Right lobe of liver (tissue), 6 donors: ENCODE measurements at regions not wholly inside any gene's neighbourhood (a gene's known extent, or its start where the extent isn't known, plus 50 kb on each side); places are given as distances from the start of the nearest gene placed in this dataset.
"Not testable (repeated sequence)": the region's sequence is repeated elsewhere in the genome, so short reads cannot be mapped to it uniquely, and the experiment has no call there.

Experiments
- ATAC-seq, 4 donors: fragments of 200-7000 bp; cut with Tn5 transposase; one replicate each; pipeline ENCODE4 v1.9.1; 2020; ENCODE audit warnings: mild to moderate bottlenecking in 4 of 4, moderate library complexity in 4 of 4
- DNase-seq, 3 donors: peaks; one replicate each; pipeline ENCODE4 v3.0.0-alpha.2; 2020
- H3K27ac ChIP-seq, 3 donors: fragments of 200-600 bp; one replicate each; pipeline ENCODE4 v1.8.0; 2022
- H3K27me3 ChIP-seq, 2 donors: fragments of 200-600 bp; one replicate each; pipeline ENCODE4 v1.8.0; 2022
- H3K36me3 ChIP-seq, 4 donors: fragments of 200-600 bp; sonication (generic) in 1 of 4; one replicate each; pipeline versions ENCODE4 v1.5.1 to v1.8.0; 2017 to 2022; ENCODE audit warnings: control low read depth in 1 of 4
- H3K4me1 ChIP-seq, 4 donors: fragments of 200-600 bp; sonication (generic) in 1 of 4; one replicate each; pipeline versions ENCODE4 v1.5.1 to v1.8.0; 2017 to 2022; ENCODE audit warnings: control low read depth in 1 of 4
- H3K4me3 ChIP-seq, 3 donors: fragments of 200-600 bp; one replicate each; pipeline ENCODE4 v1.8.0; 2022
- H3K9me3 ChIP-seq, 4 donors: fragments of 200-600 bp; sonication (generic) in 1 of 4; one replicate each; pipeline versions ENCODE4 v1.5.1 to v1.8.0; 2017 to 2022; ENCODE audit warnings: control low read depth in 1 of 4
- POLR2A ChIP-seq: fragments of 450-650 bp; IDR thresholded peaks from one replicate; pipeline ENCODE4 v1.6.1; 2017; ENCODE audit warnings: antibody characterized with exemption, mild to moderate bottlenecking
- WGBS: methylation state at CpG from one replicate; pipeline ENCODE4 v1.1.6; 2018; ENCODE audit warnings: low coverage, low lambda C conversion rate; ENCODE audit not compliant: insufficient coverage; ENCODE audit errors: missing lambda C conversion rate; 5-methylcytosine and 5-hydroxymethylcytosine counted together
- intact Hi-C, 2 donors: fragments of 100-400 bp; cut with DNase I; formaldehyde crosslinking; loops; one replicate each; pipeline versions ENCODE4 v1.11.2 to v1.14.1; 2022
- TF ChIP-seq, protein P1 (sequence below), 4 donors: fragments of 200-600 bp in 3 of 4; fragments of 450-650 bp in 1 of 4; IDR thresholded peaks; one replicate each; pipeline versions ENCODE4 v1.5.1 to v1.8.0; 2016 to 2022; ENCODE audit warnings: antibody characterized with exemption in 4 of 4, mild to moderate bottlenecking in 2 of 4
- donor health status: DM: no; HTN: yes; CAD: no.
- donor health status: DM: no; HTN: no; CAD: no.
- donor health status: DM: no; HTN: no; CAD: no.
- donor health status: DM: no; HTN: yes; CAD: no.
- donor health status: DM: no; HTN: yes; CAD: no.

GRCh38 chr1:224041032-224041431 lies 72.9 kb upstream of the FBXO28 start:
- DNase-seq, result no peak
- intact Hi-C loops, result no loop called here
- Histone ChIP-seq H3K27ac (no peak overlapping the region), H3K27me3 (no peaks in the 10 kb centered on the region), H3K36me3 (no peaks in the 10 kb centered on the region), H3K9me3 (no peaks in the 10 kb centered on the region), H3K4me1 (no peaks in the 10 kb centered on the region), H3K4me3 (no peak overlapping the region)
- 57% methylated on average over 3 of the region's 3 CpGs for WGBS
- TF ChIP-seq POLR2A, result no peak
- TF ChIP-seq, protein P1, sequence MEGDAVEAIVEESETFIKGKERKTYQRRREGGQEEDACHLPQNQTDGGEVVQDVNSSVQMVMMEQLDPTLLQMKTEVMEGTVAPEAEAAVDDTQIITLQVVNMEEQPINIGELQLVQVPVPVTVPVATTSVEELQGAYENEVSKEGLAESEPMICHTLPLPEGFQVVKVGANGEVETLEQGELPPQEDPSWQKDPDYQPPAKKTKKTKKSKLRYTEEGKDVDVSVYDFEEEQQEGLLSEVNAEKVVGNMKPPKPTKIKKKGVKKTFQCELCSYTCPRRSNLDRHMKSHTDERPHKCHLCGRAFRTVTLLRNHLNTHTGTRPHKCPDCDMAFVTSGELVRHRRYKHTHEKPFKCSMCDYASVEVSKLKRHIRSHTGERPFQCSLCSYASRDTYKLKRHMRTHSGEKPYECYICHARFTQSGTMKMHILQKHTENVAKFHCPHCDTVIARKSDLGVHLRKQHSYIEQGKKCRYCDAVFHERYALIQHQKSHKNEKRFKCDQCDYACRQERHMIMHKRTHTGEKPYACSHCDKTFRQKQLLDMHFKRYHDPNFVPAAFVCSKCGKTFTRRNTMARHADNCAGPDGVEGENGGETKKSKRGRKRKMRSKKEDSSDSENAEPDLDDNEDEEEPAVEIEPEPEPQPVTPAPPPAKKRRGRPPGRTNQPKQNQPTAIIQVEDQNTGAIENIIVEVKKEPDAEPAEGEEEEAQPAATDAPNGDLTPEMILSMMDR (IDR thresholded peaks at IDR 0.05), result no peak
- no peak for ATAC-seq

GRCh38 chr1:224040423-224040822 lies 73.5 kb upstream of the FBXO28 start:
- H3K27ac ChIP-seq, H3K9me3 ChIP-seq, H3K27me3 ChIP-seq, H3K36me3 ChIP-seq, H3K4me1 ChIP-seq, DNase-seq, H3K4me3 ChIP-seq, intact Hi-C loops: not testable (repeated sequence)
- ATAC-seq, result peak in 1 of 4 donors; percentile 51

DNA sequence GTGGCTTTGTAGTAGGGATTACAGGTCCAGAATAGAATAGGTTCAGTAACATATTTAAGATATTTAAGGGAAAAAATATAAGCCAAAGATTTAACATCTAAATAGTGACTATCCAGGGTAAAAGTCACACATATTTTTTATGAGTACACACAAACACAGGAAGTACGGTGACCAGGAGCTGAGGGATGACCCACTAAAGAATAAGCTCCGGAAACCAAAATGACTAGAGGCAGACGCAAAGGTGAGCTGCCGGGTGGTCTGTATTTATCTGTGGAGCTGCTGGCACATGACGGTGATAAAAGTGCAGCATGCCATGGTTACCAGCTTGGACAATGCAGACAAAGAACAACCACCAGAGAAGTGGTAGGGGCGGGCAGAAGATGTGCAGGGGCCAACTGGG lies 73.9 kb upstream of the FBXO28 start:
- H3K27me3 ChIP-seq, H3K36me3 ChIP-seq, H3K4me1 ChIP-seq, H3K9me3 ChIP-seq, DNase-seq, H3K27ac ChIP-seq, intact Hi-C loops, ATAC-seq, H3K4me3 ChIP-seq: not testable (repeated sequence)
- 89% methylated on average over 5 of the region's 6 CpGs for WGBS

DNA sequence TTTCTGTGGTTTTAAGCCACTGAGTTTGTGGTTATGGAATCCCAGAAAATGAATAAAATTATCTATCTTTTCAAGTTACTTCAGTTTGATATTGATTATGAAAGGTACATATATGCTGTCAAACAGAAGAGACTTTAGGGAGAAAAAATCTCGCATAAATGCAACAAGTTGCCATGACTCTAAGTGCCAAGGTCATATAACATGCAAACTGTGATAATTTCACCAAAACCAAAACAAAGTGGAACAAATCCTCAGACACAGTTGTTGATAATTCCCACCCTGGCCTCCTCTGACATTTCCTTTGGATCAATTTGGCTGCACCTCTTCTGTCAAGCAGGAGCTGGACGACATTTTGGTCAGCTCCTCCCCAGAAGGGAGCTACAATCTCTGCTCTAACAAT lies 75.1 kb upstream of the FBXO28 start:
- H3K4me3 ChIP-seq, DNase-seq, H3K9me3 ChIP-seq, H3K27ac ChIP-seq, H3K27me3 ChIP-seq, H3K36me3 ChIP-seq, H3K4me1 ChIP-seq, ATAC-seq, intact Hi-C loops: not testable (repeated sequence)
- WGBS, result 78% methylated on average over 2 of the region's 2 CpGs

DNA sequence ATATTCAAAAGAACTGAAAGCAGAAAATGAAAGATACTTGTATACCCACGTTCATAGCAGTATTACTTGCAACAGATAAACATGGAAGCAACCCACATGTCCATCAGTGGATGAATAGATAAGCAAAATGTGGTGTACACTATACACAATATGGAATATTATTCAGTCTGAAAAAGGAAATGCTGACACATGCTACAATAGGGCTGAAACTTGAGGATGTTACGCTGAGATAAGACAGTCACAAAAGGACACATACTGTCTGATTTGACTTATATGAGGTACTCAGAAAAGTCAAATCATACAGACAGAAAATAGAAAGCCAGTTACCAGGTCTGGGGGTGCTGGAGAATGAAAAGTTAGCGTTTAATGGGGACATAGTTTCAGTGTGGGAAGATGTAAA lies 76.5 kb upstream of the FBXO28 start:
- DNase-seq, H3K27me3 ChIP-seq, H3K36me3 ChIP-seq, ATAC-seq, H3K4me3 ChIP-seq, H3K9me3 ChIP-seq, H3K4me1 ChIP-seq, H3K27ac ChIP-seq, intact Hi-C loops: not testable (repeated sequence)
- 25% methylated on average over 1 of the region's 3 CpGs for WGBS

- DNase-seq, ATAC-seq, H3K27ac ChIP-seq, H3K4me1 ChIP-seq, H3K27me3 ChIP-seq, H3K4me3 ChIP-seq, H3K9me3 ChIP-seq, H3K36me3 ChIP-seq, intact Hi-C loops: not testable (repeated sequence)
- 0% methylated on average over 1 of the region's 3 CpGs for WGBS
Observed at GRCh38 chr1:224032608-224033276, 81.2 kb upstream of the FBXO28 start.

DNA sequence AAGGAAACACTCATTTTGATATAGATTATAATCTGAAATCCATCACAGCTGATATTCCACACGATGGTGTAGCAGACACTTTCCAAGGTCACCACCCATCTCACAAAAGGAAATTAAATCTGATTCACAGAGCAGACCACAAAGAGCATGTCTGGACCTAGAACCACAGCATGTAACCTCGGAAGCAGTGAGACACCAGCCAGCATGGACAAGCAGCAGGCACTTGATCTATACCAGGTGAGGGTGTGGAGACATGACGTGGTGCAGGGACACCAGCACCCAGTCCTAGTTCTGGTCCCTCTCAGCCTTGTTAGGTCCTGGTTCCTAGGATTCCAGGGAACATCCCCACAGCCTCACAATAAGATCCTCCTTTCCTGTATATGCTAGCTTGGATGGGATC lies 81.9 kb upstream of the FBXO28 start:
- H3K27me3 ChIP-seq, H3K4me3 ChIP-seq, H3K36me3 ChIP-seq, H3K9me3 ChIP-seq, DNase-seq, H3K27ac ChIP-seq, H3K4me1 ChIP-seq, intact Hi-C loops: not testable (repeated sequence)
- peak in 1 of 4 donors; percentile 21 for ATAC-seq
- no CpG with 5 or more reads among the region's 3 CpGs for WGBS

DNA sequence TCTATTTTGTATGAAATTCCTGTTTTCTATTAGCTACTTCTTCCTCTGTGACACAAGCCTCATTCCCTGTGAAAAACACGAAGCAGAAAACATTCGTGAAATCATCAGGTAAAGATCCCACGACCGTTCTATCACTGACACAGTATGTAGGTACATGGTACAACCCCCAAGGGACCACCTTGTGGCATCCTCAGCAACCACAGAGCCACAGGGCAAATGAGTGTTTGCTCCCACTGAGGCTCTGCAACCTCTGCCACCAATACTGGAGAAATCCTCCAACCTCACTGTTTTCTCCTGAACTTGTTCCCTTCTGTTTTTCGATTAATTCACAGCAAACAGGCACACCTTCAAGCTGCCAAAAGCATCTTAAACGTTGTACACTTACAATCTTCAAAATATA lies 83.7 kb upstream of the FBXO28 start:
- 66% methylated on average over 6 of the region's 6 CpGs for WGBS
- H3K27ac ChIP-seq, H3K4me3 ChIP-seq, DNase-seq, H3K36me3 ChIP-seq, intact Hi-C loops, H3K4me1 ChIP-seq, ATAC-seq, H3K27me3 ChIP-seq, H3K9me3 ChIP-seq: not testable (repeated sequence)

GRCh38 chr1:224029286-224030025 lies 84.5 kb upstream of the FBXO28 start:
- H3K9me3 ChIP-seq, H3K4me1 ChIP-seq, intact Hi-C loops, DNase-seq, H3K36me3 ChIP-seq, H3K27me3 ChIP-seq, ATAC-seq, H3K27ac ChIP-seq, H3K4me3 ChIP-seq: not testable (repeated sequence)
- 31% methylated on average over 3 of the region's 5 CpGs for WGBS

GRCh38 chr1:224028802-224029201 lies 85.1 kb upstream of the FBXO28 start:
- DNase-seq, H3K9me3 ChIP-seq, H3K36me3 ChIP-seq, H3K27me3 ChIP-seq, H3K27ac ChIP-seq, H3K4me3 ChIP-seq, ATAC-seq, H3K4me1 ChIP-seq, intact Hi-C loops: not testable (repeated sequence)
- 80% methylated on average over 1 of the region's 3 CpGs for WGBS

- H3K36me3 ChIP-seq, H3K27me3 ChIP-seq, intact Hi-C loops, DNase-seq, H3K4me3 ChIP-seq, ATAC-seq, H3K27ac ChIP-seq, H3K9me3 ChIP-seq, H3K4me1 ChIP-seq: not testable (repeated sequence)
- 59% methylated on average over 3 of the region's 3 CpGs for WGBS
Observed at GRCh38 chr1:224023122-224023521, 90.8 kb upstream of the FBXO28 start.
